A673 (cell line): ENCODE measurements at regions not wholly inside any gene's neighbourhood (a gene's known extent, or its start where the extent isn't known, plus 50 kb on each side); places are given as distances from the start of the nearest gene placed in this dataset.

Experiments used
- BruUV-seq: library from RNA; stranded (reverse); fragments of 400-500 nt; replicated peaks from 2 replicates; lab custom pipeline; 2021; lab: Mats Ljungman, UMichigan
- CTCF ChIA-PET: fragments of 300-600 bp; sonication (Branson Sonifier 250); formaldehyde crosslinking; loops from one replicate; lab custom pipeline; 2022; ENCODE audit warnings: antibody characterized with exemption; lab: Charles Lee
- POLR2A ChIA-PET: fragments of 300-600 bp; sonication (Branson Sonifier 250); formaldehyde crosslinking; loops from one replicate; lab custom pipeline; 2022; ENCODE audit warnings: antibody characterized with exemption; ENCODE audit not compliant: low non-redundant PET; lab: Charles Lee
- DNase-seq: peaks from one replicate; pipeline ENCODE4 v3.0.0-alpha.2; 2015; ENCODE audit warnings: low spot score
- H3K27ac ChIP-seq: fragments of 200-600 bp; sonication (generic); 2 replicates; pipeline ENCODE4 v1.5.1; 2016; ENCODE audit warnings: mixed run types, low read depth, mild to moderate bottlenecking, mixed read lengths, antibody characterized with exemption, low read length; ENCODE audit not compliant: poor library complexity, severe bottlenecking
- H3K27me3 ChIP-seq: fragments of 200-600 bp; sonication (generic); replicated peaks from 2 replicates; pipeline ENCODE4 v1.6.1; 2017; ENCODE audit warnings: mixed run types, low read depth, mild to moderate bottlenecking, mixed read lengths, antibody characterized with exemption, low read length; ENCODE audit not compliant: insufficient read depth, poor library complexity
- H3K36me3 ChIP-seq: fragments of 200-600 bp; sonication (generic); 2 replicates; pipeline ENCODE4 v1.6.1; 2016; ENCODE audit warnings: mixed run types, mild to moderate bottlenecking, mixed read lengths, antibody characterized with exemption, low read length; ENCODE audit not compliant: insufficient read depth, poor library complexity, severe bottlenecking
- H3K4me1 ChIP-seq: fragments of 200-600 bp; sonication (generic); 2 replicates; pipeline ENCODE4 v1.6.1; 2017; ENCODE audit warnings: mixed run types, mild to moderate bottlenecking, mixed read lengths, antibody characterized with exemption, low read length; ENCODE audit not compliant: insufficient read depth, poor library complexity, severe bottlenecking
- H3K4me3 ChIP-seq: fragments of 200-600 bp; sonication (generic); 2 replicates; pipeline ENCODE4 v1.5.1; 2016; ENCODE audit warnings: low read depth, mixed run types, mild to moderate bottlenecking, mixed read lengths, low read length; ENCODE audit not compliant: poor library complexity, severe bottlenecking
- H3K9me3 ChIP-seq: fragments of 200-600 bp; sonication (generic); 2 replicates; pipeline ENCODE4 v1.6.1; 2016; ENCODE audit warnings: mixed run types, low read depth, mild to moderate bottlenecking, mixed read lengths, antibody characterized with exemption, low read length; ENCODE audit not compliant: poor library complexity, severe bottlenecking
- EZH2 ChIP-seq: fragments of 200-600 bp; sonication (generic); IDR thresholded peaks from 2 replicates; pipeline ENCODE4 v1.6.1; 2017; ENCODE audit warnings: borderline replicate concordance, low read depth, mild to moderate bottlenecking, mixed read lengths, antibody characterized with exemption, low read length; ENCODE audit not compliant: poor library complexity, severe bottlenecking
- intact Hi-C: fragments of 100-400 bp; cut with micrococcal nuclease; formaldehyde crosslinking; loops from one replicate; pipeline ENCODE4 v1.10.0; 2022; ENCODE audit not compliant: unreplicated experiment
- TF ChIP-seq, protein P1 (sequence below): fragments of 300-800, 200-600 bp; sonication (generic); conservative IDR thresholded peaks from 2 replicates; pipeline ENCODE4 v1.5.1; 2017; ENCODE audit warnings: low read depth, mild to moderate bottlenecking, antibody characterized with exemption, low read length, moderate library complexity, mixed read lengths

DNA sequence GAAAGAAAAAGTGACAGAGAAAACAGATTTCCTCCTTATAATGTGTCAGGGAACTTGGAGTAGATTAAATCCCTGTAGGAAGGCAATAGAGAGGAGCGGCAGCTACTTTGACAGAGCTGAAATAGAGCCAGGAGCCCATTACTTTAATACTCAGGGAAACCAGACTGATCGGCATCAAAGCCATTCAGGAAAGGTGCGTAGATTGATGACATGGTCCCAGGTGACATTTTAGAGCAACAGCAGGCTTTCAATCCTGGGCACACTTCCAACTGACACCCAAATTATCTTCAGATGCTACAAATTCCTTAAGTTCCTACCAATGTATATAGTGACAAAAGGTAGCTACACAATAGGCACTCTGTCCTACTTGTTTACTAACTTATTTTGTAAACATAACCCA is 821.5 kb downstream of the CDH8 start:
- TF ChIP-seq, protein P1, sequence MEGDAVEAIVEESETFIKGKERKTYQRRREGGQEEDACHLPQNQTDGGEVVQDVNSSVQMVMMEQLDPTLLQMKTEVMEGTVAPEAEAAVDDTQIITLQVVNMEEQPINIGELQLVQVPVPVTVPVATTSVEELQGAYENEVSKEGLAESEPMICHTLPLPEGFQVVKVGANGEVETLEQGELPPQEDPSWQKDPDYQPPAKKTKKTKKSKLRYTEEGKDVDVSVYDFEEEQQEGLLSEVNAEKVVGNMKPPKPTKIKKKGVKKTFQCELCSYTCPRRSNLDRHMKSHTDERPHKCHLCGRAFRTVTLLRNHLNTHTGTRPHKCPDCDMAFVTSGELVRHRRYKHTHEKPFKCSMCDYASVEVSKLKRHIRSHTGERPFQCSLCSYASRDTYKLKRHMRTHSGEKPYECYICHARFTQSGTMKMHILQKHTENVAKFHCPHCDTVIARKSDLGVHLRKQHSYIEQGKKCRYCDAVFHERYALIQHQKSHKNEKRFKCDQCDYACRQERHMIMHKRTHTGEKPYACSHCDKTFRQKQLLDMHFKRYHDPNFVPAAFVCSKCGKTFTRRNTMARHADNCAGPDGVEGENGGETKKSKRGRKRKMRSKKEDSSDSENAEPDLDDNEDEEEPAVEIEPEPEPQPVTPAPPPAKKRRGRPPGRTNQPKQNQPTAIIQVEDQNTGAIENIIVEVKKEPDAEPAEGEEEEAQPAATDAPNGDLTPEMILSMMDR, result no peak
- TF ChIP-seq EZH2, result no peak
- ChIA-PET CTCF (no interaction called here), POLR2A (interaction anchor here (0.7 kb wide), 1 partner anchor 551 kb away, joined by 3 read pairs; no protein-coding TSS in a partner anchor)
- no peaks in the 10 kb centered on the region for H3K27me3 ChIP-seq
- no peaks in the 10 kb centered on the region for H3K36me3 ChIP-seq
- H3K4me3 ChIP-seq, result no peak overlapping the region
- no peak overlapping the region for H3K27ac ChIP-seq
- H3K4me1 ChIP-seq, result no peaks in the 10 kb centered on the region
- no peaks in the 10 kb centered on the region for H3K9me3 ChIP-seq
- intact Hi-C loops, result no loop called here
- BruUV-seq, result no TSS peak
- DNase-seq, result no peak

DNA sequence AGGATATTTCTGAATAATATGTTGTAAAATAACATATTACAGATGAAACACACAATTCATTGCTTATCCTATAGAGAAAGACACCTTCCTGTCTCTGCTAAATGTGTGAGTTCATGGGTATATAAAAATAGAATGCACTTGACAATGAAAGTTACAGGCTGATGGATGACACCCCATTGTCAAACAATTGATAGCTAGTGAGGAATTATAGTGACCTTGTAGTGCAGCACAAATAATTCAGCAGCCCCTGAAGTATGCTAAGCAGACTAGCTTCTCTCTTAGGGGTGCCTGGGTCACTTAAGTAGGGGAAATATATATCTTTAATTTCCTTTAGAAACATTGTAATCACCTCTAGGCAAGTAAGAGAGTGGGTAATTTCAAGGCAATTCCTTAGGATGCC is 826.2 kb downstream of the CDH8 start:
- Histone ChIP-seq H3K9me3 (no peaks in the 10 kb centered on the region), H3K27me3 (no peaks in the 10 kb centered on the region), H3K27ac (no peak overlapping the region), H3K36me3 (no peaks in the 10 kb centered on the region), H3K4me3 (no peak overlapping the region), H3K4me1 (peaks cover 18% of the 10 kb centered on the region)
- ChIA-PET POLR2A (no interaction called here), CTCF (no interaction called here)
- no TSS peak for BruUV-seq
- DNase-seq, result no peak
- intact Hi-C loops, result no loop called here
- TF ChIP-seq EZH2, result no peak
- TF ChIP-seq, protein P1, result no peak

DNA sequence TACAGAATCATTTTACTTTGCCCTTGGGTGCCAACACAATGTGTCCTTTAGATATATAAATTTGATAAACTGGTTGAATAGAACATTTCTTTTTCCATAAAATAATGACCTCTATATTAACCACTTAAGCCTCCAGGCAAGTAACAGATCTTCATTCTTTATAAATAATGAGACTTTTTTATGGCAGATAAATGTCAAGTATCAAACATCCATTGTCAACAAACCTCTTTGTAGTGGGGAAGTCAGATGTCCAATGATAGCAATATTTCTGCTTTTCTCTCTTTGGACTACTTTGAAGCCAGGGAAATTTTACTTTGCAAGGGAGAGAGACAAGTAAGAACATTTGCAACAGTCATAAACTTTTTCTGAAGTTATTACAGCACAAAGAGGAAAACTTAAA is 841.2 kb downstream of the CDH8 start:
- ChIA-PET CTCF (no interaction called here), POLR2A (no interaction called here)
- Histone ChIP-seq H3K36me3 (no peaks in the 10 kb centered on the region), H3K4me3 (no peak overlapping the region), H3K27me3 (no peaks in the 10 kb centered on the region), H3K27ac (no peak overlapping the region), H3K4me1 (no peaks in the 10 kb centered on the region), H3K9me3 (no peaks in the 10 kb centered on the region)
- no peak for DNase-seq
- no TSS peak for BruUV-seq
- intact Hi-C loops, result no loop called here
- TF ChIP-seq, protein P1, result no peak
- TF ChIP-seq EZH2, result no peak
